ENCODE measurements at regions not wholly inside any gene's neighbourhood (a gene's known extent, or its start where the extent isn't known, plus 50 kb on each side); places are given as distances from the start of the nearest gene placed in this dataset.

DNA sequence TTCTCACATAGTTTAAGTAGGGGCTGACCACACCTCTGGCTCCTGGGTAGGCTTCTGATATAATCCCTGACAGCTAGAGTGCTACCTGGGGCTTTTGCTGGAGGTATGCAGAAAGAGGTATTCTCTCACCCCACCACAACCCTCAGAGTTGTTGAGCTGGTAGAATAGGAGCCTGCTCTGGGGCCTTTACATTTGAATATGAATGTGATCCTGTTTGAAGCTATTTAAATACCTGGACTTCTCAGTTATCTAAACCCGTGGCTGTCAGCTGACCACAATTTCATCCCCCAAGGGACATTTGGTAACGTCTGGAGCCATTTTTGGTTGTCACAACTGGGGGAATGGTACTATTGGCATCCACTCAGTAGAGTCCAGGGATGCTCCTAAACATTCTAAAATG, 669.1 kb downstream of the SATB2 start:
- DNase-seq, result no peak

GRCh38 chr2:198782734-198783133, 675.0 kb downstream of the SATB2 start:
- no peak for DNase-seq

- no peak for DNase-seq
These were observed 680.9 kb downstream of the SATB2 start for GRCh38 chr2:198776616-198777406.

DNA sequence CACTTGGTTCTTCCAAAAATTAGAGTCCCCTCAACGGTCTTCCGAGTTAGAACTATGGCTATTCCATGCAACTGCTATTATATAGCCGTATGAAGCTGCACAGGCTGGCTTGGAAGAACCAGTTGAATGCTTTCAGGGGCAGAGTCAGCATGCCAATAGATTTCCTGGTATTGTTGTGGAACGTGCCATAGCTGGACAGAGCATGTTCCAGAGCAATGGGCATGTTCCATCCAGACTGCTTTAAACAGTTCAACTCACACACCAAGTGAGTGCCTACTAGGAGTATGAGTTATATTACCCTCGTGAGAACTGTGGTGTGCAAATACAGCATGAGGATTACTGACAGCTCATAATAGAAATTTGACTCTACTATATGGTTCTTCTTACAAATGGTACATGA, 682.0 kb downstream of the SATB2 start:
- DNase-seq, result no peak

GRCh38 chr2:198774576-198774975, 683.2 kb downstream of the SATB2 start:
- DNase-seq, result no peak

DNA sequence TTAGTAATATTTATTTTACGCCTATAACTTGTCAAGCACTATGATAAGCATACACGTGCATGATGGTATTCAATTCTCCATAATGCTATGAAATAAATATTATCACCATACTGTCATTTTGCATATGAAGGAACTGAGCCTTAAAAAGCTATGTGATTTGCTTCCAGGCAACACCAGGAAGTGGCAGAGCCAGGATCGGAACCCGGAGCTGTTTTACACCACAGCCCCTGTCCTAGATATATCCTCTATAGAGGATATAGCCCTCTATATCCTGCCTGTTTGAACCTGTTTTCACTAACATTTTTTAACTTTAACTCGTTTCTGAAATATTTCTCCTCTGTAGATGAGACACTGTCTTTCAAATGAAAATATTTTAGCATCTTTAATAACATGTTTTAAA, 690.0 kb downstream of the SATB2 start:
- no peak for DNase-seq

DNA sequence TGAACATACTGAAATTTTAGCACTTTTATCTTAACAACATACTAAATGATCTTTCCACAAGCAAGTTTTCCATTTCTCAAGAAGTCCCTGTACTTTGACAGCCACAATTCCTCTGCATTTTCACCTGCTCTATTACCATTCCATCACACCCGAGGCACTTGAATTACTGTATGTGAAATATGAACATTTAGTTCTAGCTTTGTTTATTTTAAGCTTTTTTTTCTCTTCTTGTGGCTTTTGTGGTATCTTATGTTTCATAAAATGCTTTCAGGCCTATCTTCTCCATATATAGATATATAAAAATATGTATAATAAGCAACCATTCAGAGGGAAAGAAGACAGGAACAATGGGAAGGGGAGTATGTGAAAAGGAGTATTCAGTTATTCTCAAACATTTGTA, 693.9 kb downstream of the SATB2 start:
- no peak for DNase-seq

DNA sequence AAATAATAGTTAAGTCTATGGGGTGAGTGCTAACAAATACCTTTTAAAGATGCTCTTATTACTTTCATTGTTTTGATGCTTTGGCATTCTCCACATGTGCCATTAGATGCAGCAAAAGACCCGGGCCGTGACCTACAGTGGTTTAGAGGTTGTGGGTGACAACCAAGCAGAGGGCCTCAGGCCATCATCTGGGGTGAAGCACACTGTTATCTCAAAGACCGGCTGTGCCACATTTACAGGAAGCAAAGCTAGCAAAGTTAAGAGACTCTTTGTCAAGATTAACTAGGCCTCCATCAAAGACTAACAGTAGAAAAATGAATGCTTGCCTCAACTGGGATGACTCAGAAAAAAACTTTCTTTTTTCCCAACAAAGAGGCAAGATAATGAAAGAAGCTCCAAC, 695.3 kb downstream of the SATB2 start:
- DNase-seq, result no peak

- no peak for DNase-seq
These were observed 700.7 kb downstream of the SATB2 start for GRCh38 chr2:198757069-198757468.

GRCh38 chr2:198756166-198756565, 701.6 kb downstream of the SATB2 start:
- DNase-seq, result no peak

GRCh38 chr2:198753101-198753500, 704.6 kb downstream of the SATB2 start:
- no peak for DNase-seq

DNA sequence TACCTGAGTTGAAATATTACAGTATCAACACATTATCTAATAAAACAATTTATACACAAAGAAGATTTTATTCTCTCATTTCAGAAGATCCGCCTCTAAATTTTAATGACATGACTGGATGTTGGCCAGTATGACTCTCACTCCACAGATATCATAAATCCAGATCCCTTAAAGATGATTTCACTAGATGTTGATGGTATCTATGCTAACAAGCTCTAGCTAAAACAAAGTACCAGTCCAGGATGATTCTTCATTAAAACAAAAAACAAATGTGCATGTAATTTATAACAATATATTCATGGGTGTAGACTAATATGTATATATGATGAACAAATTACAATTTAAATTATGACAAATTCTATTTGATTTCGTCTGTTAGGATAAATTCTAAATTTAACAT, 708.4 kb downstream of the SATB2 start:
- no peak for DNase-seq

GRCh38 chr2:198731842-198732399, 725.8 kb downstream of the SATB2 start:
- no peak for DNase-seq

DNA sequence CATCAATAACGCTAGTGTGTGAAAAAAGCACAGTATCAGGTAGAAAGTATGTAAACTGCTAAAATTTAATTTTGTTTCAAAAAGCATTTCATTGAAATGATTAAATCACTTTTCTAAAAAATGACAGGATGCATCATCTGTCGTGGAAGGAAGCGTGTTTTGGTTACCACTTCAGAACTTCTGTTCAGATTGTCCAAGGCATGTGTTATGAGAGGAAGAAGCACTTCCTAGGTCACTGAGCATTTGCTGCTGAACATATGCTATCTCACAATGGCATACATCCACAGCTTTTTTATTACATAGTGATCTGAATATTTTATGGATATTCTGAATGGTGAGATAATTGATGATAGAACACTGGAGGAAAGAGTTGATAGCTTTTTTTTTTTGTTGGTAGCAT, 737.5 kb downstream of the SATB2 start:
- DNase-seq, result no peak

DNA sequence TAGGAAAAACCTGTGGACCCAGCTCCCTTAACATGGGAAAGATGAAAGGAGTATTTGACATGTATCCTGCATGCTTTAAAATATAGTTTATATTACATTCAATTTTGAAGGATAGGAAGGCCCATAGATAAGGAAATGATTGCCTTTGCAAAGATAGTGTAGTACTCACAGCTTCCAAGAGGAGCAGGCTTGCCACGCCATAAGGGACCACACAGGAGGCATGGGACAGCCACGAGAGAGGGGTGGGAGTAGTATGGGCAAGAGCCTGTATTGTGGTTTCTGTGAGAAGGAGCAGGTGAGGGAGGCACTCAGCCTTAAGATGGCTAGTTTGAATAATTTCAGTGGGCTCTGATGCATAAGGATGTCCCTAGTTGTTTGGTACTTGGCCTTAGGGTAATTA, 740.3 kb downstream of the SATB2 start:
- no peak for DNase-seq

- no peak for DNase-seq
These were observed 742.4 kb downstream of the SATB2 start for GRCh38 chr2:198715302-198715835.

GRCh38 chr2:198712485-198712884, 745.3 kb downstream of the SATB2 start:
- no peak for DNase-seq

- no peak for DNase-seq
These were observed 746.3 kb downstream of the SATB2 start for GRCh38 chr2:198711484-198711883.

DNA sequence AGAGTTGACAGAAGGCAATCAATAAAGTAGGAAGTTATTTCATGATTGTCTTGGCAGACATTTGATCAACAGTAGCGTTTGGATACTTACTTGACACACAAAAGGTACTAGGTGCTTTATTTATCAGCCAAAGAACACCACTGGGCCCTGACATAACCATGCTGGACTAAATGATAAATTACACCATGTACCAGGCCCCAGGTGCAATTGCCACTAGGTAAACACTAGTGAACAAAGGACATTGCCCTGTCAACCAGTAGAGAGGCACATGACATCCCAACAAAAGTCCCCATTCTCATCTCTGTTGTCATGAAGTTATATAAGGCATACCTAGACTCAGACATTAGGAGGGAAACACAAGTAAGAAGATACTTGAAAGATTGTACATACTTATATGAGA, 747.2 kb downstream of the SATB2 start:
- no peak for DNase-seq

- no peak for DNase-seq
These were observed 751.2 kb downstream of the SATB2 start for GRCh38 chr2:198706476-198707082.

DNA sequence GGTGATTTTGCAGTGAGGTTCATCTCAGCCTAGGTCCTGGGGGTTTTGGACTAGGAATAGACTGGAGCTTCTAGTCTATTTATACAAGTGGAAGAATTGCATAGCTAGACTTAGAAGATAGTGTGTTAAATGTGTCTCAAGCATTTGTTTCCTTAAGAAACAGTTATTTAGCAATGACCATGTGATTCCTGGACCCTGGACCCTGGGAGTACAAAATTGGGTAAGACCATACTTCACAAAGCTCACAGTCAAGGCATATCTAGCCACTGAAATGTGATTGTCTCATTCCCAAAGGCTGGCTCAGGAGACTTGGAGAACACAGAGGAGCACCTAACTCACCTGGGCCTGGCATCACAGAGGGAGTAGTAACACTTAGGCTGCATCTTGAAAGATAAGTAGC, 754.5 kb downstream of the SATB2 start:
- DNase-seq, result no peak

DNA sequence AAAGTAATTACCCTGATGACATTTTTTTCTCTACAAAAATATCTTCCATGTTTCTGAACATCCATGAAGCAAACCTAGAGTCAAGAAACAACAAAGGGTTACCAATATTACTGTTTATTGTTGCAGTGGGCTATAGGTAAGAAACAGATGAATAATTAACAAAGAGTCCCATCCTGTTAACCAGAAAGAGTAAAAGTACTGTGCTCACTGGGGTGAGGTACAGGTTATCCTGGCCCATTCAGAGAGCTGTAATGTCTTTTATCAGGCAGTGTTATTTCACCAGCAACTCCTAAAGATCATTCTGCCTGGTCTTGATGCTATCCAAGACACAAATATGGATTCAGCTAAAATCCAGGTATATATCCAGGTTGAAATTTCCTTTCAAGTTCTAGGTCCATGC, 754.9 kb downstream of the SATB2 start:
- DNase-seq, result no peak

DNA sequence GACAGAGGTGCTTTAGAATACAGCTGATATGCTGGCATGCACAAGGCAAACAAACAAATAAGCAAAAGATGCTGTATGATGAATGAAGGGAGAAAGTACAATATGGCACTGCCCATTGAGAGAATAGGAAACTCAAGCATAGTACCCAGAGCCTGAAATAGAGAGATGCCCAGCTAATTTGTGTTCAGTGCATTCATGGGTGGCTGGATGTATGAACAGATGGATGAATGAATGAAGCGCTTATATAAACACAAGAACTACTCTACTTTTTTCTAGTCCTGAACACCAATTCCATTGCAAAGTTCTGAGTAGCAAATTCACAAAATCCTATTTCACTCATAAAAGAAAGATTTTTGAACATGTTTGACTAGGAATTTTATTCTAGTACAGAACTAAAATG, 756.3 kb downstream of the SATB2 start:
- DNase-seq, result no peak

DNA sequence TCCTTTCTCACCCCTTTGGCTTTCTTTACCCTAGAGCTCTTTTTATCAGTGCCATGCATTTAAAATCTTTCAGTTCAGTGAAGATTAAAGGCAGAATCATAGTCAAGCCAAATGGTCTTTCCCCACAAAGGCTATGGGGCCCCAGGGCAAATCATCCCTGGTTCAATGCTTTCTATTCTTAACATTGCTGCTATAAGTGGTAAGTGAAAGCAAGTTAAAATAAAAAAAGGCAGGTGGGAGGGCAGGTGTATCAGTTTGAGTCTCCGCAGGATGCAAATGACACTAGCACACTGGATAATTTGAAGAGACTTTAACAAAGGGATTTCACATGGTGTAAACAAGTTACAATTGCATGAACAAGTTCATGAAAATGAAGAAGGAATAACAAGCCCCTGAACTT, 757.4 kb downstream of the SATB2 start:
- DNase-seq, result peak; percentile 64 to 85
